GM23338 (cell line): ENCODE measurements at regions not wholly inside any gene's neighbourhood (a gene's known extent, or its start where the extent isn't known, plus 50 kb on each side); places are given as distances from the start of the nearest gene placed in this dataset.

ENCODE experiments used
- ATAC-seq: fragments of 200-7000 bp; cut with Tn5 transposase; 3 replicates; pipeline ENCODE4 v1.9.1; 2020
- DNase-seq: peaks from one replicate; pipeline ENCODE4 v3.0.0-alpha.2; 2015; ENCODE audit warnings: low spot score
- H2AFZ ChIP-seq: fragments of 200-600 bp; sonication (generic); 2 replicates; pipeline ENCODE4 v1.8.0; 2016; ENCODE audit warnings: antibody characterized with exemption, mild to moderate bottlenecking, moderate library complexity
- H3F3A ChIP-seq: fragments of 200-600 bp; sonication (generic); replicated peaks from 2 replicates; pipeline ENCODE4 v1.8.0; 2017; ENCODE audit warnings: antibody characterized with exemption, mixed run types, low read depth
- H3K27ac ChIP-seq: fragments of 200-600 bp; sonication (generic); 2 replicates; pipeline ENCODE4 v1.6.1; 2016; ENCODE audit warnings: low read depth
- H3K27me3 ChIP-seq: fragments of 200-600 bp; sonication (generic); 2 replicates; pipeline ENCODE4 v1.8.0; 2016; ENCODE audit warnings: mild to moderate bottlenecking, mixed run types, moderate library complexity; ENCODE audit not compliant: insufficient read depth
- H3K36me3 ChIP-seq: fragments of 200-600 bp; sonication (generic); 2 replicates; pipeline ENCODE4 v1.8.0; 2016; ENCODE audit warnings: mild to moderate bottlenecking; ENCODE audit not compliant: insufficient read depth
- H3K4me1 ChIP-seq: fragments of 200-600 bp; sonication (generic); 2 replicates; pipeline ENCODE4 v1.8.0; 2016; ENCODE audit warnings: mild to moderate bottlenecking, moderate library complexity; ENCODE audit not compliant: insufficient read depth
- H3K4me2 ChIP-seq: fragments of 200-600 bp; sonication (generic); 2 replicates; pipeline ENCODE4 v1.7.1; 2017; ENCODE audit warnings: mixed run types
- H3K4me3 ChIP-seq: fragments of 200-600 bp; sonication (generic); 2 replicates; pipeline ENCODE4 v1.6.1; 2016; ENCODE audit warnings: mixed run types
- H3K79me2 ChIP-seq: fragments of 200-600 bp; sonication (generic); replicated peaks from 2 replicates; pipeline ENCODE4 v1.8.0; 2017; ENCODE audit warnings: mild to moderate bottlenecking; ENCODE audit not compliant: insufficient read depth
- H3K9me2 ChIP-seq: fragments of 200-600 bp; sonication (generic); 2 replicates; pipeline ENCODE4 v1.8.0; 2017; ENCODE audit not compliant: insufficient read depth
- H4K20me1 ChIP-seq: fragments of 200-600 bp; sonication (generic); replicated peaks from 2 replicates; pipeline ENCODE4 v1.8.0; 2017; ENCODE audit warnings: mild to moderate bottlenecking; ENCODE audit not compliant: insufficient read depth
- H3K27ac Mint-ChIP-seq: 2 replicates; pipeline ENCODE4 v1.8.0; 2020; ENCODE audit warnings: inconsistent platforms, mild to moderate bottlenecking, moderate library complexity, mixed read lengths
- H3K27me3 Mint-ChIP-seq: 3 replicates; pipeline ENCODE4 v1.8.0; 2022; ENCODE audit warnings: low read depth, mild to moderate bottlenecking, moderate library complexity, mixed read lengths, inconsistent platforms; ENCODE audit not compliant: insufficient read depth, poor library complexity
- H3K36me3 Mint-ChIP-seq: 3 replicates; pipeline ENCODE4 v1.8.0; 2021; ENCODE audit warnings: low read depth, mild to moderate bottlenecking, inconsistent platforms, moderate library complexity, mixed read lengths
- H3K4me1 Mint-ChIP-seq: 3 replicates; pipeline ENCODE4 v1.8.0; 2020; ENCODE audit warnings: mild to moderate bottlenecking, inconsistent platforms, mixed read lengths
- H3K4me3 Mint-ChIP-seq: 3 replicates; pipeline ENCODE4 v1.8.0; 2021; ENCODE audit warnings: moderate library complexity, mild to moderate bottlenecking, inconsistent platforms, mixed read lengths
- H3K9me3 Mint-ChIP-seq: 3 replicates; pipeline ENCODE4 v1.8.0; 2020; ENCODE audit warnings: moderate library complexity, mild to moderate bottlenecking, inconsistent platforms, mixed read lengths
- EZH2phosphoT487 ChIP-seq: fragments of 200-600 bp; sonication (generic); IDR thresholded peaks from one replicate; pipeline ENCODE4 v1.8.1; 2018; ENCODE audit warnings: antibody characterized with exemption; ENCODE audit not compliant: unreplicated experiment
- JUNB ChIP-seq: IDR thresholded peaks from one replicate; pipeline ENCODE4 v1.6.1; 2016; ENCODE audit warnings: antibody characterized with exemption; ENCODE audit not compliant: unreplicated experiment
- POLR2AphosphoS5 ChIP-seq: IDR thresholded peaks from 2 replicates; pipeline ENCODE4 v1.6.1; 2016; ENCODE audit warnings: antibody characterized with exemption, low read depth
- STAT1 ChIP-seq: IDR thresholded peaks from one replicate; pipeline ENCODE4 v1.6.1; 2016; ENCODE audit warnings: antibody characterized with exemption; ENCODE audit not compliant: unreplicated experiment
- ZNF114 ChIP-seq: fragments of 250-450 bp; sonication (Bioruptor Pico); IDR thresholded peaks from 2 replicates; pipeline ENCODE4 v1.5.0; 2020; ENCODE audit warnings: mild to moderate bottlenecking, moderate library complexity
- TF ChIP-seq, protein P1 (sequence below): fragments of 250-450 bp; sonication (Bioruptor Pico); IDR thresholded peaks from 2 replicates; pipeline ENCODE4 v1.5.0; 2020; ENCODE audit warnings: mild to moderate bottlenecking, moderate library complexity
- TF ChIP-seq, protein P2 (sequence below): IDR thresholded peaks from 2 replicates; pipeline ENCODE4 v1.6.1; 2016; ENCODE audit warnings: antibody characterized with exemption

GRCh38 chr15:93417156-93417555 is 328.1 kb upstream of the RGMA start:
- Mint-ChIP-seq H3K27ac (no peak overlapping the region), H3K9me3 (no peaks in the 10 kb centered on the region; the same call in 2 of the 3 replicates), H3K36me3 (no peaks in the 10 kb centered on the region), H3K4me1 (no peaks in the 10 kb centered on the region), H3K27me3 (peaks cover 6% of the 10 kb centered on the region), H3K4me3 (no peak overlapping the region)
- no peak for TF ChIP-seq ZNF114 (CRISPR knock-in tag)
- TF ChIP-seq, protein P1, sequence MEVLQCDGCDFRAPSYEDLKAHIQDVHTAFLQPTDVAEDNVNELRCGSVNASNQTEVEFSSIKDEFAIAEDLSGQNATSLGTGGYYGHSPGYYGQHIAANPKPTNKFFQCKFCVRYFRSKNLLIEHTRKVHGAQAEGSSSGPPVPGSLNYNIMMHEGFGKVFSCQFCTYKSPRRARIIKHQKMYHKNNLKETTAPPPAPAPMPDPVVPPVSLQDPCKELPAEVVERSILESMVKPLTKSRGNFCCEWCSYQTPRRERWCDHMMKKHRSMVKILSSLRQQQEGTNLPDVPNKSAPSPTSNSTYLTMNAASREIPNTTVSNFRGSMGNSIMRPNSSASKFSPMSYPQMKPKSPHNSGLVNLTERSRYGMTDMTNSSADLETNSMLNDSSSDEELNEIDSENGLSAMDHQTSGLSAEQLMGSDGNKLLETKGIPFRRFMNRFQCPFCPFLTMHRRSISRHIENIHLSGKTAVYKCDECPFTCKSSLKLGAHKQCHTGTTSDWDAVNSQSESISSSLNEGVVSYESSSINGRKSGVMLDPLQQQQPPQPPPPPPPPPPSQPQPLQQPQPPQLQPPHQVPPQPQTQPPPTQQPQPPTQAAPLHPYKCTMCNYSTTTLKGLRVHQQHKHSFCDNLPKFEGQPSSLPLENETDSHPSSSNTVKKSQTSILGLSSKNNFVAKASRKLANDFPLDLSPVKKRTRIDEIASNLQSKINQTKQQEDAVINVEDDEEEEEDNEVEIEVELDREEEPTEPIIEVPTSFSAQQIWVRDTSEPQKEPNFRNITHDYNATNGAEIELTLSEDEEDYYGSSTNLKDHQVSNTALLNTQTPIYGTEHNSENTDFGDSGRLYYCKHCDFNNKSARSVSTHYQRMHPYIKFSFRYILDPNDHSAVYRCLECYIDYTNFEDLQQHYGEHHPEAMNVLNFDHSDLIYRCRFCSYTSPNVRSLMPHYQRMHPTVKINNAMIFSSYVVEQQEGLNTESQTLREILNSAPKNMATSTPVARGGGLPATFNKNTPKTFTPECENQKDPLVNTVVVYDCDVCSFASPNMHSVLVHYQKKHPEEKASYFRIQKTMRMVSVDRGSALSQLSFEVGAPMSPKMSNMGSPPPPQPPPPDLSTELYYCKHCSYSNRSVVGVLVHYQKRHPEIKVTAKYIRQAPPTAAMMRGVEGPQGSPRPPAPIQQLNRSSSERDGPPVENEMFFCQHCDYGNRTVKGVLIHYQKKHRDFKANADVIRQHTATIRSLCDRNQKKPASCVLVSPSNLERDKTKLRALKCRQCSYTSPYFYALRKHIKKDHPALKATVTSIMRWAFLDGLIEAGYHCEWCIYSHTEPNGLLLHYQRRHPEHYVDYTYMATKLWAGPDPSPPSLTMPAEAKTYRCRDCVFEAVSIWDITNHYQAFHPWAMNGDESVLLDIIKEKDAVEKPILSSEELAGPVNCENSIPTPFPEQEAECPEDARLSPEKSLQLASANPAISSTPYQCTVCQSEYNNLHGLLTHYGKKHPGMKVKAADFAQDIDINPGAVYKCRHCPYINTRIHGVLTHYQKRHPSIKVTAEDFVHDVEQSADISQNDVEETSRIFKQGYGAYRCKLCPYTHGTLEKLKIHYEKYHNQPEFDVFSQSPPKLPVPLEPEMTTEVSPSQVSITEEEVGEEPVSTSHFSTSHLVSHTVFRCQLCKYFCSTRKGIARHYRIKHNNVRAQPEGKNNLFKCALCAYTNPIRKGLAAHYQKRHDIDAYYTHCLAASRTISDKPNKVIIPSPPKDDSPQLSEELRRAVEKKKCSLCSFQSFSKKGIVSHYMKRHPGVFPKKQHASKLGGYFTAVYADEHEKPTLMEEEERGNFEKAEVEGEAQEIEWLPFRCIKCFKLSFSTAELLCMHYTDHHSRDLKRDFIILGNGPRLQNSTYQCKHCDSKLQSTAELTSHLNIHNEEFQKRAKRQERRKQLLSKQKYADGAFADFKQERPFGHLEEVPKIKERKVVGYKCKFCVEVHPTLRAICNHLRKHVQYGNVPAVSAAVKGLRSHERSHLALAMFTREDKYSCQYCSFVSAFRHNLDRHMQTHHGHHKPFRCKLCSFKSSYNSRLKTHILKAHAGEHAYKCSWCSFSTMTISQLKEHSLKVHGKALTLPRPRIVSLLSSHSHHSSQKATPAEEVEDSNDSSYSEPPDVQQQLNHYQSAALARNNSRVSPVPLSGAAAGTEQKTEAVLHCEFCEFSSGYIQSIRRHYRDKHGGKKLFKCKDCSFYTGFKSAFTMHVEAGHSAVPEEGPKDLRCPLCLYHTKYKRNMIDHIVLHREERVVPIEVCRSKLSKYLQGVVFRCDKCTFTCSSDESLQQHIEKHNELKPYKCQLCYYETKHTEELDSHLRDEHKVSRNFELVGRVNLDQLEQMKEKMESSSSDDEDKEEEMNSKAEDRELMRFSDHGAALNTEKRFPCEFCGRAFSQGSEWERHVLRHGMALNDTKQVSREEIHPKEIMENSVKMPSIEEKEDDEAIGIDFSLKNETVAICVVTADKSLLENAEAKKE = no peak
- TF ChIP-seq POLR2AphosphoS5 = no peak
- TF ChIP-seq EZH2phosphoT487 = no peak
- H3K27ac ChIP-seq = no peak overlapping the region
- H3K27me3 ChIP-seq = no peaks in the 10 kb centered on the region
- H3K9me2 ChIP-seq = 0 out of 2 replicates have a peak, but pooled peaks cover 6% of the 10 kb centered on the region
- no peaks in the 10 kb centered on the region for H4K20me1 ChIP-seq
- no peaks in the 10 kb centered on the region for H3K36me3 ChIP-seq
- H3K4me2 ChIP-seq = no peak overlapping the region
- ATAC-seq (no peak), DNase-seq (no peak)
- H3K4me3 ChIP-seq = no peak overlapping the region
- H3F3A ChIP-seq = no peaks in the 10 kb centered on the region
- no peak overlapping the region for H2AFZ ChIP-seq
- H3K79me2 ChIP-seq = no peaks in the 10 kb centered on the region
- no peaks in the 10 kb centered on the region for H3K4me1 ChIP-seq

GRCh38 chr15:93415576-93415975 is 326.6 kb upstream of the RGMA start:
- Histone ChIP-seq H3K9me2 (0 out of 2 replicates have a peak, but pooled peaks cover 7% of the 10 kb centered on the region), H3F3A (no peaks in the 10 kb centered on the region), H3K27ac (no peak overlapping the region), H2AFZ (no peak overlapping the region), H3K4me1 (no peaks in the 10 kb centered on the region), H3K27me3 (no peaks in the 10 kb centered on the region), H3K36me3 (no peaks in the 10 kb centered on the region), H4K20me1 (no peaks in the 10 kb centered on the region), H3K79me2 (no peaks in the 10 kb centered on the region), H3K4me3 (no peak overlapping the region), H3K4me2 (no peak overlapping the region)
- H3K36me3 Mint-ChIP-seq = no peaks in the 10 kb centered on the region
- no peak overlapping the region for H3K27ac Mint-ChIP-seq
- ATAC-seq = no peak
- H3K27me3 Mint-ChIP-seq = peaks cover 6% of the 10 kb centered on the region
- no peak for DNase-seq
- no peaks in the 10 kb centered on the region; the same call in 2 of the 3 replicates for H3K9me3 Mint-ChIP-seq
- TF ChIP-seq JUNB (no peak), STAT1 (no peak)
- TF ChIP-seq, protein P2, sequence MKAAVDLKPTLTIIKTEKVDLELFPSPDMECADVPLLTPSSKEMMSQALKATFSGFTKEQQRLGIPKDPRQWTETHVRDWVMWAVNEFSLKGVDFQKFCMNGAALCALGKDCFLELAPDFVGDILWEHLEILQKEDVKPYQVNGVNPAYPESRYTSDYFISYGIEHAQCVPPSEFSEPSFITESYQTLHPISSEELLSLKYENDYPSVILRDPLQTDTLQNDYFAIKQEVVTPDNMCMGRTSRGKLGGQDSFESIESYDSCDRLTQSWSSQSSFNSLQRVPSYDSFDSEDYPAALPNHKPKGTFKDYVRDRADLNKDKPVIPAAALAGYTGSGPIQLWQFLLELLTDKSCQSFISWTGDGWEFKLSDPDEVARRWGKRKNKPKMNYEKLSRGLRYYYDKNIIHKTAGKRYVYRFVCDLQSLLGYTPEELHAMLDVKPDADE = no peak
- no peak overlapping the region for H3K4me3 Mint-ChIP-seq
- H3K4me1 Mint-ChIP-seq = no peaks in the 10 kb centered on the region
